NT2/D1 (cell line): ENCODE measurements at regions not wholly inside any gene's neighbourhood (a gene's known extent, or its start where the extent isn't known, plus 50 kb on each side); places are given as distances from the start of the nearest gene placed in this dataset.

Experiments
- SUZ12 ChIP-seq: IDR thresholded peaks from 2 replicates; pipeline ENCODE4 v1.6.1; 2011; ENCODE audit not compliant: insufficient read length, insufficient read depth; ENCODE audit errors: extremely low read depth
- YY1 ChIP-seq: IDR thresholded peaks from 2 replicates; pipeline ENCODE4 v1.6.1; 2011; ENCODE audit not compliant: insufficient read length, insufficient read depth
- ZNF274 ChIP-seq: IDR thresholded peaks from 2 replicates; pipeline ENCODE4 v1.6.1; 2011; ENCODE audit warnings: mild to moderate bottlenecking, low read depth, low read length

GRCh38 chr9:83116026-83116425 is 53.1 kb upstream of the RASEF start:
- no peak for TF ChIP-seq YY1
- no peak for TF ChIP-seq ZNF274
- TF ChIP-seq SUZ12 = no peak
